Body of pancreas (tissue), 4 donors: ENCODE measurements at regions not wholly inside any gene's neighbourhood (a gene's known extent, or its start where the extent isn't known, plus 50 kb on each side); places are given as distances from the start of the nearest gene placed in this dataset.

ENCODE experiments used
- POLR2A ChIP-seq, 3 donors: fragments of 450-650 bp; IDR thresholded peaks; one replicate each; pipeline ENCODE4 v1.6.1; 2016; ENCODE audit warnings: antibody characterized with exemption in 3 of 3, mild to moderate bottlenecking in 2 of 3
- TF ChIP-seq, protein P1 (sequence below), 7 experiments: fragments of 450-650 bp in 4 of 7; fragments of 200-600 bp in 3 of 7; sonication (generic) in 3 of 7; IDR thresholded peaks; one replicate each; pipeline ENCODE4 v1.5.1; 2016 to 2019; ENCODE audit warnings: antibody characterized with exemption in 7 of 7

DNA sequence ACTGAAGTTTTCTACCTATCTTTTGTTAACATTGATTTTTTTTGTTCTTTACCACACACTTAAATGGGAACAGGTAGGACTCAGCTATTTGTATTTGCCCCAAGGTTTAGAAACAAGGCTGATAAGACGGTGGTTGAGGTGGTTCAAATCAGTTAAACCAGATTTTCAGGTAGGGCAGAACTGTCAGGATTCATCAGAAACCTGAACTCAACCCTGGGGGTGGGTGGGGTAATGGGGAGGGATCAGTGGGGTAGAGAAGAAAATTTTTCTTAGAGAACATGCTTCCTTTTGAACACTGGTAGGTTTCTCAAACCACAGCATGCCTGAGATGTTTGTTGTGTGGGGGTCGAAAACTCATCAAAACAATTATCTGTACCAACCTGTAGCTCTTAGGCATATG is 113.0 kb downstream of the BASP1 start:
- TF ChIP-seq POLR2A (IDR thresholded peaks at IDR 0.05), result no peak
- TF ChIP-seq, protein P1, sequence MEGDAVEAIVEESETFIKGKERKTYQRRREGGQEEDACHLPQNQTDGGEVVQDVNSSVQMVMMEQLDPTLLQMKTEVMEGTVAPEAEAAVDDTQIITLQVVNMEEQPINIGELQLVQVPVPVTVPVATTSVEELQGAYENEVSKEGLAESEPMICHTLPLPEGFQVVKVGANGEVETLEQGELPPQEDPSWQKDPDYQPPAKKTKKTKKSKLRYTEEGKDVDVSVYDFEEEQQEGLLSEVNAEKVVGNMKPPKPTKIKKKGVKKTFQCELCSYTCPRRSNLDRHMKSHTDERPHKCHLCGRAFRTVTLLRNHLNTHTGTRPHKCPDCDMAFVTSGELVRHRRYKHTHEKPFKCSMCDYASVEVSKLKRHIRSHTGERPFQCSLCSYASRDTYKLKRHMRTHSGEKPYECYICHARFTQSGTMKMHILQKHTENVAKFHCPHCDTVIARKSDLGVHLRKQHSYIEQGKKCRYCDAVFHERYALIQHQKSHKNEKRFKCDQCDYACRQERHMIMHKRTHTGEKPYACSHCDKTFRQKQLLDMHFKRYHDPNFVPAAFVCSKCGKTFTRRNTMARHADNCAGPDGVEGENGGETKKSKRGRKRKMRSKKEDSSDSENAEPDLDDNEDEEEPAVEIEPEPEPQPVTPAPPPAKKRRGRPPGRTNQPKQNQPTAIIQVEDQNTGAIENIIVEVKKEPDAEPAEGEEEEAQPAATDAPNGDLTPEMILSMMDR (IDR thresholded peaks at IDR 0.05), result no peak
